AG04450 (cell line): ENCODE measurements at regions not wholly inside any gene's neighbourhood (a gene's known extent, or its start where the extent isn't known, plus 50 kb on each side); places are given as distances from the start of the nearest gene placed in this dataset.

ENCODE experiments used
- CTCF ChIA-PET: fragments of 300-600, 350-600 bp; formaldehyde crosslinking; extraction: SDS; loops from one replicate; lab custom pipeline; 2022; ENCODE audit warnings: antibody characterized with exemption, inconsistent platforms; lab: Charles Lee
- POLR2A ChIA-PET: fragments of 350-600 bp; formaldehyde crosslinking; extraction: SDS; loops from one replicate; lab custom pipeline; 2021; ENCODE audit warnings: antibody characterized with exemption, inconsistent platforms; lab: Yijun Ruan, JAX
- DNase-seq: peaks from one replicate; pipeline ENCODE4 v3.0.0-alpha.2; 2011; ENCODE audit warnings: low read depth, low spot score
- H3K27ac ChIP-seq: one replicate; pipeline ENCODE4 v1.5.1; 2012; ENCODE audit warnings: low read depth, low read length, control low read depth
- H3K27me3 ChIP-seq: one replicate; pipeline ENCODE4 v1.6.0; 2012; ENCODE audit warnings: low read length; ENCODE audit not compliant: control insufficient read depth, insufficient read depth
- H3K4me3 ChIP-seq: 2 replicates; pipeline ENCODE4 v1.5.1; 2011; ENCODE audit warnings: mild to moderate bottlenecking, low read depth, low read length, control low read depth
- H3K9me3 ChIP-seq: 2 replicates; pipeline ENCODE4 v1.5.1; 2012; ENCODE audit warnings: low read length; ENCODE audit not compliant: control insufficient read depth, insufficient read depth
- CTCF ChIP-seq: IDR thresholded peaks from 2 replicates; pipeline ENCODE4 v1.5.1; 2011; ENCODE audit warnings: low read depth, low read length, control low read depth, inconsistent platforms

GRCh38 chr1:110746644-110747259 is 72.0 kb upstream of the KCNA3 start:
- Histone ChIP-seq H3K27me3 (no peaks in the 10 kb centered on the region), H3K4me3 (no peak overlapping the region), H3K9me3 (no peaks in the 10 kb centered on the region), H3K27ac (no peak overlapping the region)
- ChIA-PET CTCF (no interaction called here), POLR2A (no interaction called here)
- no peak for TF ChIP-seq CTCF
- DNase-seq: peak; percentile 1

DNA sequence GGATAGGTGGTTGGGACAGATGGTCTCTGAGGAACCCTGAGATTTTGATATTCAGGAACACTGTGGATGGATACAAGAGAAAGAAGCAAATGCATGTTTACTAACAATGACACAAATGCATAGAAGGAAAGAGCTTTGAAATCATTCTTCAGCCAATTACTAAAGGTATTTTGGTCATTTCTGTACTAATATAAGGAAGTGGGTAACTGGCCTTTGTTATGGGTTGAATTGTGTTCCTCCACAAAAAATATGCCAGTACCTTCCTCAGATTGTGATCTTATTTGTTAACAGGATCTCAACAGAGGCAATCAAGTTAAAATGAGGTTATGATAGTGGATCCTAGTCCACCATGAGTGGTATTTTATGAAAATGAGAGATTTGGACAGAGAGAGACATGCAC is 68.7 kb upstream of the KCNA3 start:
- Histone ChIP-seq H3K27me3 (no peaks in the 10 kb centered on the region), H3K9me3 (no peaks in the 10 kb centered on the region), H3K27ac (no peak overlapping the region), H3K4me3 (no peak overlapping the region)
- no peak for TF ChIP-seq CTCF
- ChIA-PET CTCF (no interaction called here), POLR2A (no interaction called here)
- no peak for DNase-seq

DNA sequence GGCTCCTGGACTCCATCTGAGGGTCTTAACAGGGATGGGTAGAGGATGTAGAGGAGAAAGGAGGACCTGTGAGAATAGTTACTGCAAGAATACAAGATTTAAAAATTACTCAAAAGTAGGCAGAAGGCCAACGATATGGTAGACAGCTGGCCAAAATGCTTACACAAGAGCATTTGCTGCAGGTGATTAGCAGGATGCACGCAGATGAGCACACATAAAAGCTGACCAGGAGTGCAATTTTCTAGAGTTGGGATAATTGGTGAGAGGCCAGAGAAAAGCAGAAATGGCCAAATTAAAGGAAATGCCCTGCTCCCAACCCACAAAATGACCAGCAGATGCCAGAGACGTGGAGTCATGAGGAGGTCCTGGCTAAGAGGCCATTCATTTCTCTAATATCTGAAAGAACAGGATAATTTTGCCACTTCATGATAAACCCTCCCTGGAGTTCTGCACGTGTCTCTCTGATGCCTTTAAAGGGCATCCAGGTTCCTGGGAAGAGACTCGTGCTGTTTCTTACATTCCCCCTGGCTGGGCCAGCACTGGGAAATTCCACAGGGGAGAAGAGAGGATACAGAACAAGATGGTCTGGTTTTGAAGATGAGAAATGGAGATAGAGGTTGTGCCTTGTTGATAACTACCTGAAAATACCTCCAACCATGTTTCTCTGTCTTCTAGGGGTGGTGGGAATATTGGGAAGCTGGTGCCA is 62.3 kb upstream of the KCNA3 start:
- no peak for DNase-seq
- ChIA-PET POLR2A (no interaction called here), CTCF (no interaction called here)
- TF ChIP-seq CTCF: no peak
- H3K9me3 ChIP-seq: no peaks in the 10 kb centered on the region
- H3K4me3 ChIP-seq: no peak overlapping the region
- H3K27me3 ChIP-seq: no peaks in the 10 kb centered on the region
- no peak overlapping the region for H3K27ac ChIP-seq

DNA sequence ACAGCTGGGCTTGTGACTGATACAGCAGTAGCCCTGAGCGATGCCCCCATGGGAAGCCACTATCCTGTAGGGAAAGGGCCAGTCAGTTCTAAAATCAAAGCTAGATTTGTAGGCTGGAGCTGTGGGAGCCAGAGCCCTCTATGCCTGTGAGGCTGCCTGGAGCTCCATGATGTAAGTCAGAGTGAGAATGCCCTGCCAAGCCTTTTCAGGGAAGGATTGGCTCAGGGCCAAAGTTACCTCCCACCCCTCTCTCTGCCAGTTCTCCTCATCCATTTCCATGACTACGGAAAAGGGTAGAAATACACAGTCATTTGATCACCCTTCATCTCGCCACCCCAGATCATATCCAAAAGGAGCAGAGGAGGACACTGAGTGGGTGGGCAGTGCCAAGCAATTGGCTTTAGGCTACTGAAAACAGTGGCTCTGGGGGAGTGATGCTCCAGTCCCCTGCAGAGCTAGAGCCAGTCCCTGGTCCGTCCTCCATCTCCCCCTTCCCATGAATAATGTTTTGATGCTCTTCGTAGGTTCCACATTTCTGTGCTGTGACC is 59.5 kb upstream of the KCNA3 start:
- CTCF ChIA-PET: interaction anchor here (2.3 kb wide), 1 partner anchor 31 kb away, joined by 6 read pairs; no protein-coding TSS in a partner anchor

More for the DNA sequence above, 59.5 kb upstream of the KCNA3 start:
- POLR2A ChIA-PET: no interaction called here
- Histone ChIP-seq H3K9me3 (no peaks in the 10 kb centered on the region), H3K4me3 (no peak overlapping the region), H3K27me3 (no peaks in the 10 kb centered on the region), H3K27ac (no peak overlapping the region)
- no peak for DNase-seq
- TF ChIP-seq CTCF: no peak
